Keratinocyte (primary cell): ENCODE measurements at regions not wholly inside any gene's neighbourhood (a gene's known extent, or its start where the extent isn't known, plus 50 kb on each side); places are given as distances from the start of the nearest gene placed in this dataset.
"Not testable (repeated sequence)": the region's sequence is repeated elsewhere in the genome, so short reads cannot be mapped to it uniquely, and the experiment has no call there.

Source experiments
- EZH2 ChIP-seq: IDR thresholded peaks from one replicate; pipeline ENCODE4 v1.6.1; 2012; ENCODE audit warnings: inconsistent platforms, mild to moderate bottlenecking, low read length, moderate library complexity
- TF ChIP-seq, protein P1 (sequence below), 3 experiments: IDR thresholded peaks in 1 of 3; conservative IDR thresholded peaks in 1 of 3; optimal IDR thresholded peaks in 1 of 3; 2 replicates in 2 of 3; 3 replicates in 1 of 3; pipeline versions ENCODE3 to v1.5.1; 2011; ENCODE audit warnings: low read length in 3 of 3, mild to moderate bottlenecking in 3 of 3, moderate library complexity in 2 of 3, control low read depth in 1 of 3, inconsistent platforms in 1 of 3; ENCODE audit not compliant: insufficient read depth in 2 of 3; ENCODE audit errors: extremely low read depth in 1 of 3

DNA sequence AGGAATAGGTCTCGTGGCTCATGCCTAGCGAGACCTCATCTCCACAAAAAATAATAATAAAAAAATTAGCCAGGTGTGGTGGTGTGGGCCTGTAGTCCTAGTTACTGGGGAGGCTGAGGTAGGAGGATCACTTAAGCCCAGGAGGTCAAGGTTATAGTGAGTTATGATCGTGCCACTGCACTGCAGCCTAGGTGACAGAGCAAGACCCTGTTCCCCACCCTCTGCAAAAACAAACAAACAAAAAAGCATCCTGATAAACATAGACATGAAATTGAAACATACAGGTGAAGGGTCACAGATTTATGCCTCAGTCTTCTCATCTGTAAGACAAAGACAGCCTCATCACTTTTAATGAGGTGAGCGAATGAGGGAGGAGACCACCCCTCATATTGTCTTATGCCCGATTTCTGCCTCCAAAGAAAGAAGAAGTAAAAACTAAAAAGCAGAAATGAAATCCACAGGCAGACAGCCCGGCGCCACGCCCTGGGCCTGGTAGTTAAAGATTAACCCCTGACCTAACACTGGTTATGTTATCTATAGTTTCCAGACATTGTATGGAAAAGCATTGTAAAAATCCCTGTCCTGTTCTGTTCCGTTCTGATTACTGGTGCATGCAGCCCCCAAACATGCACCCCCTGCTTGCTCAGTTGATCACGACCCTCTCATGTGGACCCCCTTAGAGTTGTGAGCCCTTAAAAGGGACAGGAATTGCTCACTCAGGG is 138.5 kb downstream of the OR2B2 start:
- TF ChIP-seq EZH2: not testable (repeated sequence)
- TF ChIP-seq, protein P1, sequence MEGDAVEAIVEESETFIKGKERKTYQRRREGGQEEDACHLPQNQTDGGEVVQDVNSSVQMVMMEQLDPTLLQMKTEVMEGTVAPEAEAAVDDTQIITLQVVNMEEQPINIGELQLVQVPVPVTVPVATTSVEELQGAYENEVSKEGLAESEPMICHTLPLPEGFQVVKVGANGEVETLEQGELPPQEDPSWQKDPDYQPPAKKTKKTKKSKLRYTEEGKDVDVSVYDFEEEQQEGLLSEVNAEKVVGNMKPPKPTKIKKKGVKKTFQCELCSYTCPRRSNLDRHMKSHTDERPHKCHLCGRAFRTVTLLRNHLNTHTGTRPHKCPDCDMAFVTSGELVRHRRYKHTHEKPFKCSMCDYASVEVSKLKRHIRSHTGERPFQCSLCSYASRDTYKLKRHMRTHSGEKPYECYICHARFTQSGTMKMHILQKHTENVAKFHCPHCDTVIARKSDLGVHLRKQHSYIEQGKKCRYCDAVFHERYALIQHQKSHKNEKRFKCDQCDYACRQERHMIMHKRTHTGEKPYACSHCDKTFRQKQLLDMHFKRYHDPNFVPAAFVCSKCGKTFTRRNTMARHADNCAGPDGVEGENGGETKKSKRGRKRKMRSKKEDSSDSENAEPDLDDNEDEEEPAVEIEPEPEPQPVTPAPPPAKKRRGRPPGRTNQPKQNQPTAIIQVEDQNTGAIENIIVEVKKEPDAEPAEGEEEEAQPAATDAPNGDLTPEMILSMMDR (optimal IDR thresholded peaks at IDR 0.05 in 1 of 3, IDR thresholded peaks at IDR 0.05 in 1 of 3, conservative IDR thresholded peaks at IDR 0.05 in 1 of 3; ENCODE audit: extremely low read depth in 1 of 3, insufficient read depth in 2 of 3, low read length in 3 of 3): not testable (repeated sequence)
